IPS-NIHi7 (cell line): ENCODE measurements at regions not wholly inside any gene's neighbourhood (a gene's known extent, or its start where the extent isn't known, plus 50 kb on each side); places are given as distances from the start of the nearest gene placed in this dataset.
"Not testable (repeated sequence)": the region's sequence is repeated elsewhere in the genome, so short reads cannot be mapped to it uniquely, and the experiment has no call there.

Experiments used
- DNase-seq: peaks from one replicate; pipeline ENCODE4 v3.0.0; 2012; ENCODE audit warnings: mixed read lengths; ENCODE audit errors: extremely low spot score

DNA sequence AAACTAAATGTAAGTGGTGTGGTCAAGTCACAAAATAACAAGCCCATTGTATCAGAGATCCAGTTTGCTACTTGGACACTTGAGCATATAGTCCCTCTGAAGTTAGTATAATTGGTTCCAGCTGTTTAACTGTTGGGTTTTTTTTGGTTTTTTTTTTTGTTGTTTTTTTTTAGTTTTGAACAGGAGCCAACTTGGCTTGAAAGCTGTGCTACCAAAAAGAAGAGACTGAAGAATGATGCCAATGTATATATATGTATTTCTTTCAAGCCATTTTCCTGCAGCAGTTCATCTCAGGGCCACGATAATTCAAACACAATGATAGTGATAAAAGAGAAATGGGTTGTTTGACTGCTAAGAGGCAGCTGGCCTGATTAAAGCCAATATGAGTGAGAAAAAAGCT, 138.3 kb downstream of the PCDH18 start:
- no peak for DNase-seq

DNA sequence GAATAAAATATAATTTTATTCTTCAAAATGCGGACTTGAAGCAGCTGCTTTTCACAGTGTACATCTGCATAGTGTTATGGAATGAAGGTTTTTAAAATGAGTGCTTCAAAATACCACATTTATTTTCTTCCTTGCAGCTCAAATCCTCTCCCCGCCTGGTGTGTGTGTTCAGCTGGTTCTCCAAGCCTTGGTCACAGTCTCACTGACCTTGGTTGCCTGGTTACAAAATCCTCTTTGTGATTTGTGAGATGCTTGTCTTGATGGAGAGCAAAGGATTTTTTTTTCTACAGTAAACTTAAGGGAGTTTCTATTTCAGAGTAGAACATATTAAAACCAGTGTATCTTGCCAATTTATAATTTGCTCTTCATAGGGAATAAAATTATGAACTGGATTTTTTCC, 139.2 kb downstream of the PCDH18 start:
- no peak for DNase-seq

DNA sequence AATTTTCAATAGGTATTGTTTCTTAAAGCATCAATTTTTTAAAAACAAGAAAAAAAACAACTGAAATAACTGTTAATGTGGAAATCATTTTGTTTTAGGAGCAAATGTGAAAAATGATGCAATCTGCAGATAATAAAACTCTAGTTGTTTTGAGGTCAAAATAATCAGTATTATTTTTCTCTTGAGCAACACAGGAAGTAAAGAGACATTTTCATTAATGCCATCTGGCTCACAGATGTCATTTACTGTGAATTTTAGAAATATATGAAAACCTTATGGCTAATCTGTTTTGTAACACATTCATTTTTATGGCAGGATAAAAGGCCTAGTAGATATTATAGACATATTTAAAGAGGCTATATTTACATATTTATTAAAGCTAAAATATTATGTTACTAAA, 141.6 kb downstream of the PCDH18 start:
- DNase-seq: no peak

DNA sequence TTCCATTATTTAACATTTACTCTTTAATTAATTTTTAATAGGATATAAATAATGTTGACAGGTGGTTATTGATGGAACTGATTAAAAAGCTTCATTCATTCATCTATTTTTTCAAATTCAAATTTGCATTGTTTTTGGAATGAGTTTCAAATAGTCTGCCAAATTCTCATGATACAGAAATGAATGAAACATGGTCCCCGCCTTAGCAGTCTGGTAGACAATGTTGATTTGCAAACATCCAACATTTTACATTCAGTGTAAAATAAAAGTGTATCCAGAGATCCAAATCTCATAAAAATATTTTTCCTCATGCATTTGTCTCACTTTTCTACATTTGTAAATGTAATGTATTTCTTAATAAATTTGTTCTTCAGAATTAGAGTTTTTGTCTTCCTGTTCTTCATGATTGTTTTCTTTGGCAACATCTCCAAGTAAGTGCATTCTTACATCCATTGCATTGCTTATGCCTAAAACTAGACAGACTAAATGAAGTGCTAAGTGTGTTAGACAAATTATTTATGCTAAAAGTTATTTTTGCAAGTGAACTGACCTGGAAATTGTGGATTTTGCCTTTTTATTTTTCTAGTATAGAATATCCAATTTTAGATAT, 142.3 kb downstream of the PCDH18 start:
- DNase-seq: no peak

DNA sequence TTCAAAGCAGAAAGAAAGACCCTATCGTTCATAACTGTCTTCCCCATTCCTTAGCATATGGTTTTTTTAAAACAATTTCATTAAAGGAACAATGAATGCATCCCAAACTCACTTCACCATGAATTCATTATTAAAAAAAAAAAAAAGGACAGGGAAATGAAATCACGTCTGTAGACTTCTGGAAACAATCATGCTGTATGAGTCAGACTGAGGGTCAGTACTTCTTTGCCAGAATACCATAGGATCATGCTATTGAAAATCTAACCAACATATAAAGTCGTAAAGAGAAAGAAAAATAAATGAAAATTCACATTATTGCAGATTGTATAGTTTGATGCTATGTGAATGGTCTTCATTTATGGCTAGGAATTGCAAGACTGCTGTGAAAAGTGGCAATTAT, 144.4 kb downstream of the PCDH18 start:
- DNase-seq: no peak

DNA sequence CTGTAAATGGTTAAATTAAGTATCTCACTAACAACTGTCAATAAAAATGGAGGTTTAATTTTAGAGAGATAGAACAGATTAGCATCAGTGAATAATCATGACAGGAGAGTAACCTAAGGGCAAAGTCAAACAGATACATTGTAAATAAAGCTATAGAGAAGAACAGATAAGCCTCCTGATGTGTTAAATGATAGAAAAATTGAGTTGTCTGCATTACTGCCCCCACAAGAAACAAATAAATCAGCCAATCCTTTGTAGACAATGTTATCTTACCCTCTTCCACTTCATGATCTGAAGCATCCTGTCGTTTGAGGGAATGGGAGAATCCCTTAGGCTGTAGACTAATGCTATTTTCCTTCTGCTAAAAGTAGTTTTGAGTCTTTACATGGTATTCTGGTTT, 147.8 kb downstream of the PCDH18 start:
- DNase-seq: no peak

DNA sequence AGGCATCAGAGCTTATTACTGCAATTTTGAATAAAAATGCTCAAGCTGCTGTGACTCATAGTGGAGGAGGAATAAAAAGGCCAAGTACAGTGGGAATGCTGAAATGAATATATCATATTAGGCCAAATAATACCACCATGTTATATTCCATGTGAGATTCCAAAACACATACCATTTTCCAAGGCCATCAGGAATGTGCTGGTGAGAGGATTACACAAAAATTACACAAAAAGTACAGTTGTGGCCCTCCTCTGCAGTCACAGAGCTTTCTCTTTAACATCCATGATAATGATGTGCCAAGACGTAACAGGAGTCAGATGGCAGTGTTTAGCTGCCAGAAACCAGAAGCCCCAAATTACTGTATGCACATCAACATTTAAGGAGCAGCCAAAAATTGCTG, 153.5 kb downstream of the PCDH18 start:
- no peak for DNase-seq

DNA sequence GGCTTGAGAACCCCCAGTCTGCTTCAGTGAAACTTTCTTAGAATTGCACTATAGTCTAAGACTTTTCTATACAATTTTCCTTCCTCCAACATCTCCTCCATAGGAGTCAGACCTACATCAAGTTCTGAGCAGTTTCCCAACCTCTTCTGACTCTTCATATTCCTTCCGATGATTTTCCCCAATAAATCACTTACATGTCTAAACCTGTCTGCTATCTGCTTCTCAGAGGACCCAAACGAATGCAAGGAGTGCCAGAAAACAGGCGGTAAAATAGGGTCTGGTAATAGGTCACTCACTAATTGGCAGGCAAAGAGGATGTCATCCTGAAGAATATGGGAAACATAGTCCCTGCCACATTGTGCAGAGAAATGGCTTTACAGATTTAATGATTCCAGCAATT, 153.9 kb downstream of the PCDH18 start:
- DNase-seq: no peak

DNA sequence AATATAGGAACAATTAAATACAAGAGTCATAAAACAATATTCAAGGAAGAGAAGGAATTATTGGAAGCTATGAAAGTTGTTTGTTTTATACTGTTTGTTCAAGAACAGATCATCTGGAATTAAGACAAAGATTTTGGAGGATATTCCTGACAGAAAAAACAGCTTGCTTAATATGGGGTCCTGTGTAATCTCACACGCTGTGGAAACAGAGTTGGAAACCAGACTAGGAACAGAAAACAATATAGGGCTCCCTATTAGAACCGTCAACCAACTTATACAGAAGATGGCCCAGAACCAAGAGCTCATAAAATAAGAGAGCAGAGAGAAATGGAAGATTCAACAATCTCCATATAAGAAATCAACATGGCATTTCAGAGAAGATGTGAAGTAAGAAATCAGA, 156.0 kb downstream of the PCDH18 start:
- DNase-seq: no peak

DNA sequence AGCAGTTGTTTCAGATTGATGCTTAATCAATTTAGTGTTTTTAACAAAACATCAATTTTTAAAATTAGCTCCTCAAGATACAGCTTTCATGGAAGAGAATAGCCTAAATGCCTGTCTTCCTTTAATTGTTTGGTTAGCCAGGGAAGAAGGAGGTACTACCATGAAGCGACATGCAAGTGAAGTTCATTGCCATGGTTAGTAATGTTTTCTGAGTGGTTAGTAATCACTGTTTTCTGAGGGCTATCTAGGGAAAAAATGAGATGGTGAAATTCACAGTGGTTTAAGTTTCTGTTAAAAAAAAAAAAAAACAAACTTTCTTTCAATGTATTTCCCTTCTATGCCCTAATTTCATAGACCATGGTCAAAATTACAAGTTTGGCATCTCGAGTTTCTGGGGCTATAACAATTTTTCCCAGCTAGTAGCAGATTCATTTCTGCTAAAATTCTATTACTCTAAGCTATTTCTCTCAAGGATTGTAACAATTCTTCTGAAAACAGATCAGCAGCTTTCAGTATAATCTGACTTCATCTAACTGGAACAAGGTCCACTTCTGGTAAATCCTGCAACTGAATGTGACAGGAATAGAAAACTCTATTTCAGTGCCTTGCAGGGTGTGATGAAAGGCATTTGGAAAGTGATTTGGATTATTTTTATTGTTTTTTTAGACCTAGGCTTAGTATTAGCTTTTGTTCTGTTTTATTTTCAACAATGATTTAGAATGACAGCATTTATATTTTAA, 157.0 kb downstream of the PCDH18 start:
- no peak for DNase-seq

DNA sequence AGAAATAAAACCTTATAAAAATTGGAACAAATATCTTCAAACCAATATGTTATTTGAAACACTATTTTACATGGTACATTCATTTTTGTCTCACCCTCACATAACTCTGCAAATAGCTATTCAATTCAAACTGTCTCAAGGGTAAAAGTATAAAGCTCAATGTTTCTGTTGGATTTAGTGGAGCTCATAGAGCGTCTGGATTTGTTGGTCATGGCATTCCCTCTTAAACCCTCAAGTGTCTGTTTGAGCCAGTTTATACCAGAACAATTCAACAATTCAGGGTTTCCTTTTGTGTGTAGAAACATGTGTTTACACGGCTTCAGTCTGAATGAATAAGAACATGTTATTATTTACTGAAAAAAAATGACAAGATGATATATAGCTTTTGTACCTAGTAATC, 161.6 kb downstream of the PCDH18 start:
- DNase-seq: no peak

DNA sequence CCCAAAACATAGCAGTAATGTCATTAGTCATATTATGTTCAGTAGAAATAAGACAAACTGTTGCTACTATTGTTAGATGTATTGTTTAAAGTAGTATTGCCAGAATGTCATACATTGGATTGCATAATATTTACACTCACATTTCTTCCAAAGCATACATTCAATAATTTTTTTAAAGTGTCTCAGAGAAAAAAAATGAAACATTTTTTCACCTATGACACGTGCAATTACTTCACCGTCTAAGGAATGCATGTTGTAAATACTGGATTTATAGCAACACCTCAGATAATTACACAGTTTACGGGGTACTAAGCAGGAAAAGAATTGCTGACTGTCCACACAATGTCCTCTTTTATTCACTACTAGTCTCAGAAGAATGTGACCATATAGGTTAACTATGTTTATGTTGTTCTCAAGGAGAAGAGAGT, 162.1 kb downstream of the PCDH18 start:
- no peak for DNase-seq

DNA sequence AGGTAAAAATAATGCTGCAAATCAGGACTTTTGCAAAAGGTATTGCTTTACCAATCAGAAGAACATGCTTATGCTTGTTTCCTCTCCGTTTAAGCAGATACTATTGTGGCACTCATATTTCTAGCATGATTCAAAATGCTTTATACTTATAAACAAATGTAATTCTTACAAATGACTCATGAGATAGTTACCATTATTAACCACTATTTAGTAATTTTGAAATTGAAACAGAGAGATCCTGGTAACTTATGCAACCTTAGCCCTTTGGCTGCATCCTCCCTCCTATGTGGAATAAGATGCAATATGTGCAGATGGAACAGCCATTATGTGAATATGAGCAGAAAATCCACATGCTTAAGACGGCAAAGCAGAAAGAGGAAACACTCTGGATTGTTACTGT, 164.7 kb downstream of the PCDH18 start:
- no peak for DNase-seq

DNA sequence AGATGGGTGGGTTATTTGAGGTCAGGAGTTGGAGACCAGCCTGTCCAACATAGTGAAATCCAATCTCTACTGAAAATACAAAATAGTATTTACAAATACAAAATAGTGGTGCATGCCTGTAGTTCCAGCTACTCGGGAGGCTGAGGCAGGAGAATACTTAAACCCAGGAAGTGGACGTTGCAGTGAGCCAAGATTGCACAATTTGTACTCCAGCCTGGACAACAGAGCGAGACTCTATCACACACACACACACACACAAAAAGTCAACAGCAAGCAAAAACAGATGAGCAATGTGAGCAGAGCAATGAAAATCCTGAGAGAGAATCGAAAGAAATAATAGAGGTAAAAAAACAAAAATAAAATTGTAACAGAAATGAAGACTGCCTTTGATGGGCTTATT, 168.8 kb downstream of the PCDH18 start:
- no peak for DNase-seq

DNA sequence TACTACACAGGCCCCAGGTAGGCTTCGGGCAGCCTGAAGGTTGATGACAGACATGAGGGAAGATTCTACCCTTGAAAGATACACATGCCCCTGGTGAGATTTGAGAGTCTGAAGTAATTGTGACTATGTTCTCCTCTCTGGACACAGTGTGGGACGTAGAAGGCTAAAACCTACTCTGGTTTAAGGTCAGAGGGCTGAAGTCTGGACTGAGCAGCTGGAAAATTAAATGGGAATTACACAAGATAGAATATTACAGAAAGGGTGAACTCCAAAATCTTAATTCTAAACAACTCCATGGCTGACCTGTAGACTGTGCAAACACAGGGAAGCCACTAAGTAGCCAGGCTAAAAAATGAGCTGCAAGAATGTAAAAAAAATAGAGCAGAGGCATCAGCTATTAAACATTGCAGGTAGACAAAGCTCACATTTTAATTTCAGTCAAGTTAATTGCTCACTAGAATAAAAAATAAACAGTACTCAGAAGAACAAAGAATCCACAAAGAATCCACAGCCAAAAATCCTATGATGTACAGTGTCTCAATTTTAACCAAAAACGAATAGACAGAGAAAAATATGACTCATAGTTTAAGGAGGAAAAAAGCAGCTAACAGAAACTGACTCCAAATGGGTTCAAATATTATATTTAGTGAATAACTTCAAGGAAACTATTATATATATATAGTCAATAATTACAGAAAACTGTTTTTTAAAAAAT, 170.4 kb downstream of the PCDH18 start:
- no peak for DNase-seq

DNA sequence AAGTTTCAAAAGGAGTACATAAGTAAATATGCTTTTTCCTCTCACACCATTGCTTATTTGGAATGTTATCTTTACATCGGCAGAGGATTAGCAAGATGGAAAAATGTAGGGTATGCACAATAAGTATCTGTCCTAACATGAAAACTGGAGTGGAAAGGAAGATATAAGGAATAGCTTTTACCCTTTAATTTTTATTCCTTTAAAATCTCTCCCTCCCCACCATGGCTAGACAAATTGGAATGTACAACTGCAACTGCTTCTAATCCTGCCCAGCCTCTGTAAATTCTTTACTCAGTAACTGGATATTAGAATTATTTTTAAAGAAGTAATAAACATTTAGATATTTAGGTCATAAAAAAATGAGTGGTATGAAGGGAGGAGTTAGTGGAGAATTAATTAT, 171.5 kb downstream of the PCDH18 start:
- no peak for DNase-seq

DNA sequence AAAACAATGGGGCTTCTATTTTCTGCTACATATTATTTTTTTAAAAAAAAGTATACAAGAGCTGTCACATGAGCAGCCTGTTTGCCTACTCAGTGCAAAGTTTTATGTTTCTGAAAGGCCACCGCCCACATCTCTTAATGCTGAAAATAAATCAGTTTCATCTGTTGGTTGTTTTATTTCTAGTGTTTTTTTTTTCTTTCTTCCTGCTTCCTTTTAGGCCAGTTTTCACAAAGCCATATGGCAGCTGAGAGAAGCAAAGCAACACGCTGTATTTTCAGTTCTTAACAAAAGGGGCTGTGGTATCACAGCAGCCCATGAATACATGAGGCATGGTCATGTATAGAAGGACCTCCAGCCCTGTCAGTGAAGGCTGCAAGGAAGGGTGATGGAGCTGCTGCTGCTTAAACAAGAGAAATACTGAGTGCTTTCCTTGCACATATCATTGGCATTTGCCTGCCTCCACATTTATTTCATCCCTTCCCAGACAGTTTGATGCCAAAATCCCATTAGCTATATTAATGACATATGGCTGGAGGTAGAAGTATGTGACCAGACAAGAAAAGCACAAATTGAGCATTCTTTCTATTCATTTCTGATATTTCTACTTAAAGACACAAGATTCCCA, 172.5 kb downstream of the PCDH18 start:
- DNase-seq: no peak

DNA sequence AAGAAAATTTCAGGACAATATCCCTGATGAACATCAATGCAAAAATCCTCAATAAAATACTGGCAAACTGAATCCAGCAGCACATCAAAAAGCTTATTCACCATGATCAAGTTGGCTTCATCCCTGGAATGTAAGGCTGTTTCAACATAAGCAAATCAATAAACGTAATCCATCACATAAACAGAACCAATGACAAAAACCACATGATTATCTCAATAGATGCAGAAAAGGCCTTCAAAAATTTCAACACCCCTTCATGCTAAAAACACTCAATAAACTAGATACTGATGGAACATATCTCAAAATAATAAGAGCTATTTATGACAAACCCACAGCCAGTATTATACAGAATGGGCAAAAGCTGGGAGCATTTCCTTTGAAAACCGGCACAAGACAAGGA, 177.7 kb downstream of the PCDH18 start:
- not testable (repeated sequence) for DNase-seq

DNA sequence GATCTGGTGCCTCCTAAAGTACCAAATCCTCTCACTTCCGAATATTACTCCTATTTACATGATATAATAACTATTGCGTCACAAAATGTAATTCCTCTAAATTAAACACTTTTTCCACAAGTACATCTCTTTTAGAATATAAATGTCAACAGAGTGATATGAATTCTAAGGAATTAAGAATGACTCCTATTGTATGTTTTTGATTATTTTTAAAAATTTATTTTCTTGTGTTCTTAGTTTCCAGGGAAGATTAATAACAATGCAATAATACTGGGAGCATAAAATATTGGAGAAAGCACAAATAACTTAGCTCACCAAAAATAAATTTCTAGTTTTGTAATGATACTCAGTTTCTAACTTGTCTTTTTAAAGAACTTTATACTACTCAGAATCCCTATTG, 184.9 kb downstream of the PCDH18 start:
- DNase-seq: no peak

DNA sequence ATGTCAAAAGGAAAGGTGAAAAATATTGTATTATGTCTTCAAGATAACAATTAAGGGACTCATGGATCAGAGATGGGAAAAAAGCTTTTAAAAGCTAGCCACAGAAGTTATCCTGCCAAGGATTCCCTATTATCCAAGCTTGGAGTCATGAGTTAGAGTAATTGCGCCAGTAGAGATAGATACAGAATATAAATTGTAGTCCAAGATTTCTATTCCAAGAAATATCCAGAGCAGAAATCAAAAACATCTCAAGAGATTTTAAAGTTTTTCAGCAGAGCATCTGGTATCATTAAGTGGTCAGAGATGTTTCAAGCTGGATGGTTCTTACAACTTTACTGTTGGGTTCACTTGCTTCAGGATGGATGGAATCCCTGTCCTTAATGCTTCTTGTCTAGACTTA, 186.7 kb downstream of the PCDH18 start:
- no peak for DNase-seq

DNA sequence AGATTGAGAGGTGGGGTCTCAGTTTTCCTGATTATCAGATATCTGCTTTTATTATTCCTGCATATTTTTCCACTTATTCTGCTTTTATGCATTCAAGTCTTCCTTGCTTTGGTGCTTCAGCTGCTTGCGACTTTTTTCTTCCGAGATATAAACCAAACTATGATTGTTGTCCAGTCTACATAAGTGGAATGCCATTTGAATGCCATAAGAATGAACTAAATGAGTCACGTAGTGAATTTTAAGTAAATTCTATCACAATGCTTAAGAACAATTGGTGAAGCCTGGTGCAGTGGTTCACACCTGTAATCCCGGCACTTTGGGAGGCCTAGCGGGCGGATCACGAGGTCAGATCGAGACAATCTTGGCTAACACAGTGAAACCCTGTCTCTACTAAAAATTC, 189.1 kb downstream of the PCDH18 start:
- DNase-seq: no peak

DNA sequence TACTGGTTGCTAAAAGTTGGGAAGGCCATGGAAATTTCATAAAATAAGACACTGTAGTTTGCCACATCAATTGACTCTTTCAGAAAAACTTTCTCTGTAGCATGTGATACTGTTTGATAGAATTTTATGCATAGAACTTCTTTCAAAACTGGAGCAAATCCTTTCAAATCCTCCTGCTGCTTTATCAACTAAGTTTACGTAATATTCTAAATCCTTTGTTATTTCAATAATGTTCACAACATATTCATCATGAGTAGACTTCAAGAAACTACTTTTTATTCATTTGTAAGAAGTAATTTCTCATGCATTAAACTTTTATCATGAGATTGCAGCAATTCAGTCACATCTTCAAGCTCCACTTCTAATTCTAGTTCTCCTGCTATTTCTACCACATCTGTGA, 199.3 kb downstream of the PCDH18 start:
- no peak for DNase-seq

DNA sequence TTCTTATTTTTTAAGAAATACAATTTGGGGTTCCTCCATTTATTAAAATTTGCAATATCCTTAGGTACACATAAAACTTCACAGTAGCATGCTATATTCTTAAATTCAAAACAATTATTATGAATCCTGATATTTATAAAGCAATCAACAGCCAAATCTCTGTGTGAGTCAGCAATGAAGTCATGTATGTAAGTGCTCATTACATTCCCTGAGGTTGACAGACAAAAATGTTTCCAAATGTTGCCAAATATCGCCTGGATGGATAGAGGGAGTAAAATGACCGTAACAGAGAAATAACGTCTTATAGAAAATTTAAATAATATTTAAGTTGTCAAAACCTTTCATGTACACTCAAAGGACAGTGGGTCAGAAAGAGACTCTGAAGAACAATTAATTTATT, 220.0 kb downstream of the PCDH18 start:
- DNase-seq: no peak
